Left hindlimb (tissue), 1 donor: ENCODE measurements at regions not wholly inside any gene's neighbourhood (a gene's known extent, or its start where the extent isn't known, plus 50 kb on each side); places are given as distances from the start of the nearest gene placed in this dataset.
"Not testable (repeated sequence)": the region's sequence is repeated elsewhere in the genome, so short reads cannot be mapped to it uniquely, and the experiment has no call there.

ENCODE experiments used
- DNase-seq: peaks from one replicate; pipeline ENCODE4 v3.0.0-alpha.2; 2018

DNA sequence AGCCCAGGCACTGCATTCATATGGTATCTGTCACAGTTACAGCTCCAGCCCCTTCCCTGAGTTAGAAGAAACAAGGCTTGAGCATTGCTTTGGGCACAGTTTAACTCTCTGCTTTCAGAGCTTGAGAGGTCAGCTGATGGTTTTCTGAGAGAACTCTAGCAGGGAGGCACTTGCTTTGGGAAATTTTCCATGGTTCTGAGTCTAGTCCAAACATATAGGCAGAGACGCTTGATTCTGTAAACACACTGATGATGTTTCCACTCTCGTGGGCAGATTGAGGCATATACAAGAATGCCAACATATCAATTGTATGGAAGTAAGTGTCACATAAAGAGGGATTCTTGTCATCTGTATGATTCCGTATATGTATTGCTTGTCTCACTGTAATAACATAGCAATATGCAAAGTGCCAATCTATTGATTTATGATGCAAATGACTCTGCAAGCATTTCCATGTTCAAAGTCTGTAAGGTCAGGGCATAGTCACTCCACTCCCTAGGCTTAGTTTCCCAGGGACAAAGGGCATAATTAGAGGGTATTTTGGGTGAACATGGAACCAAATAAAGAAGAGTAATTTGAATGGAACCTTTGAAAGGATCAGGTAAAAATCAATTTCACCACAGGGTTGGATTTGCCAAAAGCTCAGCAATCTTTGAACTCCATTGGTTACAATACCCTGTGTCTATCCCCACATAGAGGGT, 239.0 kb downstream of the INHBA start:
- no peak for DNase-seq

DNA sequence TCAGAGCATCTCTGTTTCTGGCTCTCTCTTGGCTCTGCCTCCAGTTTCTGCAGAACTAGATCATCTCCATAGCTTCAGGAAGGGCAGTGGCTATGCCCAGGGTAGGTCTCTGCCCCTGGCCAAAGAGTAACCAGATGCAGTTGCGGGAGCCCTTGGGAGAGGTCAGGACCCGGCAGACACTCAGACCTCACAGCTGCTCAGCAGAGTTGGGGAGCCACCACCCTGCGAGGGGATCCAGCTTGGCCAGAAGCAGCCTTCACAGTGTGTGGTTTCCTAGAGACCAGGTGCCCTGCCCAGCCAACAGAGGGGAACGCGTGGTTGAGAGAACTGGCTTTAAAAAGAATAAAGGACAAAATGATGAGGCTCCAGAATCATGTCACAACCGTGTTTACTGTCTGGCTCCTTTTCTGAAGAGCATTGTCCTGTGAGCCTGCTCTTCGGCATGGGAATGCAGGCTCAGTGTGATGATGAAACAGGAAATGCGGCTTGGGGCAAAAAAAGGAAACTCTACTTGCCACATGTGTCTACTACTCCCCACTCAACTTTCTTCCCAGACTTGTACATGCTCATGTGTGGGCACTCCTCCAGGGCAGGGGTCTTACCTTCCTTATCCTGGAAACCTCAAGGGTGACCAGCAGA, 243.1 kb downstream of the INHBA start:
- DNase-seq: no peak

DNA sequence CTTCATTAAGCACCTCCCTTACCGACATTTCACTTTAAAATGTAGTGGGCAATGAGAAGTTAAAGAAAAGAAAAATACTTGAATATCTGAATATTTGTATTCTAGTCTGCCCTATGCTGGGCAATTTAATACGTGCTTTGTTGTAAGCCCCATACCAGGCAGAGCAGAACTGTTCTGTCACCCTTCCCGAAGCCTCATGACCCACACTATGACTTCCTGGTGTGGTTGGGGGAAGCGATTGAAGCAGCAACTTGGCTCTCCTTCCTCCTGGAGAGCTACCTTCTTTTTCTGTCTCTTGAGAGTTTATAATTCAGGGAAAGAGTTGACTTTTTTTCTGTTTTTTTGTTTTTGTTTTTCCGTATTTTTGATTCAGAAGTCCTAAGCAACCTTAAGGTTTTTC, 243.7 kb downstream of the INHBA start:
- no peak for DNase-seq

DNA sequence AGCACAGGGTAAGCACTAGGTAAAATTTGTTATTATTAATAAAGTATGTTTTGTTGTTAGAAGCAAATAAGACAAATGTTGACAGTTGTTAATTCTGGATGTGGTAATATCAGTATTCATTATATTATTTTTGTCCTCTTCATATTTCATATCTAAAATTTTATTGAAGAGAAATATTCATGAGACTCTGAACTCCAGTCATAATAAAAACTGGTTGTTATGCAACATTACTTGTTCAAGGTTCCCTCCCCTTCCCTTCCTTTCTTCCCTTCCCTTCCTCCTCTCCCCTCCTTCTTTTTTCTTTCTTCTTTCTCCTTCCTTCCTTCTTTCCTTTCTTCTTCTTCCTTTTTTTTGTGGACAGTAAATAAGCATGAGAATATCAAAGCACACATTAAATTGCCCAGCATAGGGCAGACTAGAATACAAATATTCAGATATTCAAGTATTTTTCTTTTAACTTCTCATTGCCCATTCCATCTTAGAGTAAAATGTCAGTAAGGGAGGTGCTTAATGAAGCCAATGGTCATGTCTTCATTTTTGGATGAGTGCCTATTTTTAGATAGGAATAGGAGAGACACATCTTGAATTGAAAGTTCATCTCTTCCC, 245.0 kb downstream of the INHBA start:
- no peak for DNase-seq

DNA sequence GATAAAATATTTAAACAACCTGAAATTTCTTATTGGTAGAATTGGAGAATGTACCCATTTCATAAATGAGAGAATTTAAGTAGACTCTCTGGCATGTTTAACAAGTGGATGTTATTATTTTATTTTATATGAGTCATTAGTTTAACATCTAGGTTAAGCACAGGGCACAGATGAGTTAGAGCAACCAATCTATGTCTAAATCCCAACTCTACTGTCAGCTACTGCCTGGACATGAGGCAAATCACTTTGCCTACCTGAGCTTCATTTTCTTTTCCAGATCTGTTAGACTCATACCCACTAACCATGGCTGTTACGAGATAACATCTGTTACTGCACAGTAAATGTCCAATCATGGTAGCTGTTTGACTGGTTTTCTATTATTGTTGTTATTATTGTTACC, 251.1 kb downstream of the INHBA start:
- DNase-seq: no peak

DNA sequence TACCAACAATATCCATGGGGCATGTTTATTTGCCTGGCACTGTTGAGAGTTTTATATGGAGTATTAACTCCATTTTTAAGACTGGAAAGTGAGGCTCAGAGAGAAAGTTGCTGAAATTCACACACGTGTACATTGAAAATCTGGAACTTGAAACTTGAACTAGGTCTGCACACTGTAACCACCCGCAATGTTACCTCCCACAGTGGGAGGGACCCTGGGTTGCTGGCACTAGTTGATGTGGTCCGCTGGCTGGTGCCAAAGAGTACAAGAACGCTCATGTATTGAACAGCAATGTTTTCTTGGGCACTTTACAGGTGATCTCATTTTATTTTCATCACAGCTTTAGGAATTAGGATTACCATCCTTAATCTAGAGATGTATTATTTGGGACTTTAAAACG, 253.2 kb downstream of the INHBA start:
- no peak for DNase-seq

DNA sequence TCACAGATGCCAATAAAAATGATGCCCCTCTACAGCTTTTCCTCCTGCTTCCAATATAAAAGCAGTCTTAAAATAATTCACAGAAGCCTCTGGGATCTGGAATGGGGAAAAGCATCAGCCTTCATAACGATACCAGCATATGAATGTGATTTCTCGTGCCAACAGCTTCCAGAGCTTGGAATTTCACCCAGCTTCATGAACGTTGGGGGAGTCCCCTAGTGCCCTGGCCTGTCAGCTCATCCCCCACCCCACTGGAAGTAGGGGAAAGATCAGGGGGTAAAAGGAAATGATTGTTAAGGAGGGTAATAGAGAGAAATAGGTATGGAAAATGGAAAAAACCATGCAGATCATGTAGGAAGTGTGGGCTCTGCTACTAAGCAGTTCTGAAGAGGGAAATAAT, 253.6 kb downstream of the INHBA start:
- no peak for DNase-seq

DNA sequence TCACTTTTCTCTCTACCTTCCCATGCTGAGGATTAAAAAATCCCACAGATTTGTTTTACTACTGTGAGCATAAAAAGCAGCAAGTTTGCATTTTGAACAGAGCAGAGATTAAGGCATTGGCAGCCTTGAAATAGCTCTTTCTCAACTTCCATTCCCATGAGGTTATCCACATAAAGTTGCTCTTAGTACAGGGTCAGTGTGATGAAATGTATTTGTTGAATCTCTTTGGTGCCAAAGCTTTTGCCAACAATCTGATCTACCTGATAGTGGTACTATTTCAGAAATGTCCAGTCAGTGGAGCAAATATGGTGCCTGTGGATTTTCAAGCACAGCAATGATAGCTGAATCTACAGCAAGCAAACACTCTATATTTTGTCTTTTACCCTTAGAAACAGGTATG, 254.8 kb downstream of the INHBA start:
- no peak for DNase-seq

DNA sequence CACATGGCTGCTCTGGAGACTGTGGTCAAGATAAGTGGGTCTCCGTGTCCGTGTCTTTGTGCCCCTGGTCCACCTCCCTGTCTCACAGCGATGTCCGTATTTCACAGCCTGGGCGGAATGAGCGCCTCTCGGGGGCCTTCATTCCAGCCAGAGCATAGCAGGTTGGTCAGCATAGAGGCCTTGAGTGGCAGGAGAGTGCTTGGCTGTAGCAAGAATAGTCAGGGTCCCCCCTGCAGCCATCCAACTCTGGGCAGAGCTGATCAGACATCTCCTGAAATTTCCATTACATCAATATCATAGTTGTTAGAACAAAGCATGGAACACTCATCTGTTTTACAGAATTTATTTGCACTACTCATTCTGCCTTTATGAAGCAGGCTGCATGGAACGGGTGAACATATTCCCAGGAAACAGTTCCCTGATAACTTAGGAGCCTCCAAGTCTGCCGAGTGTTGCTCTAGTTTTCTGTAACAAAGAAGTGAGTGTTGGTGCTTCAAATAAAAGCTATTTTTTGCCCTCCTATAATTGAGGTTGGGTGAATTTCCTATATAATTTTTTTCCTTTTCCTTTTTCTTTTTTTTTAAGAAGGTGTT, 255.3 kb downstream of the INHBA start:
- DNase-seq: peak; percentile 29

DNA sequence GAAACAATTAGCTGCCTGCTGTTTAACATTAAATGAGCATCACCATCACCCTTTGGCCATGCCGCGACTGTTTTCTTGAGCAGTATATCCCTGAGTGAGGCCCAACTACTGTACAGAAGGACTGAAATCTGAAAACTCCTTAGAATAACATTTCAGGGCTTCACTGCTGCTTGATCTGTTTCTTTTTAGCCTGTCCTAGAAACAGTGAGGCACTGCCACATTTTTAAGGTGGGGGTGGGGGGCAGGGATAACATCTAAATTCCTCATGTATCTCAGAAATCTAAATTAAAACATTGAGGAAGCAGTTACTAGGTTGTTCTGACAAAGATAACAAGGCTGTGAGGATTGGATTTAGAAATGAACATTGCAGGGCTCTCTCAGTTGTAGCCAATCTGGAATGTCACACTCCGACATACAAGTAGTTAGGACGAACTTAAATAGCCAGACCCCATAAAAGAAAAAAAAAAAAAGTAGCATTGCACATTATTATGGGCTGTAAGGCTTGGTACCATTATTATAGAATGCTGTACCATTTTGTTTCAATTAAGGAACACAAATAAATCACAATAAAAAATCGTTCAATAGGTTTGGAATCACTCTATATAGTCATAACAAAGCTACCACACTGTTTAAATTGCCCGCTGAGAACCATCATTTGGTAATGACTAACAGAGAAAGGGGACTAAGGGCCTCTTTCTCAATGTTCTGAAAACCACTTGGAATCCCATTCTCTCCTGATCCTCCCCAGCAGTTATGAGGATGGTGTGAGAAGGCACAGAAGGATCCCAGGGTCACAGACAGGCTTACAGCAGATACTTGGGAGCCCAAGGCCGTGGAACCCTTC, 256.1 kb downstream of the INHBA start:
- DNase-seq: no peak

DNA sequence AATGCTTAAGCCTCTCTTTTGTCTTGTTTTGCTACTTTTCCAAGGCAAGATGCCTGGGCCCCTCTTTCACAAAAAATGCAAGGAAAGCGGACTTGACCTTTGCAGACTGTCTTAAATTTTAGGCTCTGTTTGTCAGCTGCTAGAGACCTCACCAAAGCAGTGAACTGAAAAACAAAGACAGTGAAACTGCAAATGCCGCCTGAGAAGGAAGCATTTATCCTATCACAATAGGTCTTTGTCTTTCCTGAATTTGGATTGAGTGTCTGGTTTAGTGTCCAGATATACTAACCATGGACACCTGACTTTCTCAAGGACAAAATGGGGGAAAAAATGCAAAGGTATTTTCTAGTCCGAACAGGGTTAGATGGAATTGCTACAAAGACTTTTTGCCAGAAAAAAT, 256.9 kb downstream of the INHBA start:
- no peak for DNase-seq

DNA sequence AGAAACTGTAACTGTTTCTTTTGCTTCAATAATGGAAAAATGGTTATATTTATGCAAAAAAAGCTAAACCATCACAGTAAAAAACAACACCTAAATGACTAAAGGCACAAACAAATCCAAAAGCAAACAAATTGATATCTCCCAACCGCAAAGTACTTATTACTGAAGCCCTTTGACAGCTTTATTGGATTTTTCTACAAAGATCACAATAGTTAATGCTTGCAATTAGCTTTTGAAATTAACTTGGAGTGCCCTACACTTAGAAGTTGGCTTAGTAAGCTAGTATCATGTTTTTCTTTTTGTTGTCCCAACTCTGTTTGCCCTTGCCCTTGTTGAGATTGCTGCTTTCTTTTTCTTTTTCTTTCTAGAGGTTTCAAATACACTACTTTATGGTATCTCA, 257.5 kb downstream of the INHBA start:
- no peak for DNase-seq

DNA sequence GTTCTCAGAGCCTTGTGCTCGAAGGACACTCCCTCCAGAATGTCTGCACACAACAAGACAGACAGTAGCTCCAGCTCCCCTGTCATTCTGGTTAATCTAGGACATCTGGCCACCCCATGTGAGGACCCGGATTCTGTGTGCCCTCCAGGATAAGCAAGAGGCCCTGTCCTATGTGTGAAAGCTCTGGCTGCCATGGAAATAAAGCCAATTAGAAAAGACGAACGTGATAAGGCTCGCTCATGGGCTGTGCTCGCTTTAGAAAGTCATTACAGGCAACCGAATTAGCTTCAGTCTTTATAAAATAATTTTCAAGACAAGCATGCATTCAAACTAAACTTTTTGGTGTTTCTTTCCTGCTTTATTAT, 263.4 kb downstream of the INHBA start:
- DNase-seq: no peak

DNA sequence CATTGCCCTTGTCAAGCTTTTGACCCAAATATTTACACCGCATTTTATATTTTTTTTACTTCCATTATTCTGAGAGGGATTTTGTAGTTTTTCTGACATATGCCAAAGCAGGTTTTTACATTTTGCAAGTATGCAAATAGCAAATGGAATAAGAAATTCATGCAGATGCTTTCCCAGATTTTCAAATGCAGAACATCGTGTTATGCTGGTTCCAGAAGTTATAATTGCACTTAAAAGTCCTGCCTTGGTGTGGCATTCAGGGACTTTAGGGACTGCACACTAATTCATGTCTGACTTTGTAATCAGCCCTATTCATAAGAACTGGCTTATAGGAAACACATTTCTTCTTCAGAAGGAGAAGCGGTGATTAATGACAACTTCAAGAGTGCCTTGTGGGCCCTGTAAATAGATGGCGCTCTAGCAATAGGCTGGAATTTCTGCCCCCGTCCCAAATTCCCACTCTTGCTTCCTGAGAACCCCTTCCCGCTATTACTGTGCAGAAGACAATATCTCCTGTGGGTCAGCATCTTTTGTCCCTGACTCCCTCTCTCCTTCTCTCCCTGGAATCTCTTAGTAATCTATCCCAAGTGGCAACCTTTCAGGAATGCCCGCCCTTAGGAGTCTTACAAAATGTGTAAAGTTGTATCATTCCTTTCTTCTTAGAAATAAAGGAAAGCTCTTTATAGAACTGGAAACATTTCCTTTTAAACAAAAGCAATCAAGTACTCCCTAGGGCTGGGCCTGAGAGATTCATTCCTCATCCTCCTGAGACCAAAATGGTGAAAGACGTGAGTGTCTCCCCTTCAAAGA, 264.0 kb downstream of the INHBA start:
- no peak for DNase-seq

DNA sequence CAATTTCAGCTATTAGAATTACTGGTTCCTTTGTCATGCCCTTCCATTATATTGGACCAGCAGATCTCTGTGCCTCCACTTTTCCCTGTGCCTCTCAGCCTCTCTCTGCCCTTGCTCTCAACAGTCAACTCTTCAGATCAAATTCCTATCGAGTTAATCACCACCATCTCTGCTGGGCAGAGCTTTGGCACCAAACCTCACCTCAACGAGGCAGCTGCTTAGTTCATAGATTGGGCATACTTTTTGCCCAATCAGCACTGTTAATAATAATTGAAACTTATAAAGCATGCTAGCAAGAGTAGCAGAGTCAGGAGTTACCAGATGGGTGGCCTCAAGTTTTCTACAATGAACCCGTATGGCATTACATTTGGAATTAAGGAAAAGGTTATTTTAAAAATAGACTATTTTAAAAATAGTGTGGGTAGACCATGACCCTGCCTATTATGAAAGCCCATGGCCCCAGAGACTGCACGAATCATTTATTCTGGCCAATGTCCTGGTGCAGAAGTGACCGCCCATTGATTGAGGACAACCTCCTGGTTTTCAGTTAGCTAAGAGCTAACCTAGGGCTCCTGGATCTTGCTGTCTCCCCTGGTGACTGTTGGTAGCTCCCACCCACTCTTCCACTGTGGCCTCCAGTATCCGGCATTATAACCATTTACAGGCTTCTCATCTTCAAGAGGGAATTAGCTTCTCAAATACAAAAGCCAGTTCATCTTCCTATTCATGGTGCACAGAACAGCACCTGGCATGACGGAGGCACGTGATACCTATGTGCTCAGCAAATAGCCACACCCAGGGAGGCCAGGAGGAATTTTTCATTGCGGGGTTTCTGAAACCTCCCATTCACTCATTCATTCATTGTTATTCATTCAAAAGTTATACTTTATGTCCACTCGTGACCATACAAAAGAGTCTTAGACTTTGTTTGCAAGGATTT, 265.4 kb downstream of the INHBA start:
- no peak for DNase-seq

DNA sequence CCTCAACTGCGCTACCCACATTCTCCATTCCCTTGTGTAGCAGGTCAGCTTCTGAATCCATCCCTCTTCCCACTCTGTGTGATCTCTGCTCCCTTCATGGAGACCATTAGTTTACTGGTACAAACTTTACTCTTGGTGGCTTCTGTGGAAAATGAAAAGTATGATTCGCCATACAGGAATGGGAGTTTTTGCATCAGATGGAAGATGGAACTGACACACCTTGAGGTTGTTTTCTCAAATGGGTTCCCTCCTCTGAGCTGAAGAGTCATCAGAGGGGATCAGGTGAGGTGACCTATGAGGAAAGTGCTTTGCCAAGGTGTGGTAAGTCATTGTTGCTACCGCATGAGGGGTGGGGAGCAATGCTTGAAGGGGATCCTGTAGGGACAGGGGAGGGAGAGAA, 266.8 kb downstream of the INHBA start:
- no peak for DNase-seq

DNA sequence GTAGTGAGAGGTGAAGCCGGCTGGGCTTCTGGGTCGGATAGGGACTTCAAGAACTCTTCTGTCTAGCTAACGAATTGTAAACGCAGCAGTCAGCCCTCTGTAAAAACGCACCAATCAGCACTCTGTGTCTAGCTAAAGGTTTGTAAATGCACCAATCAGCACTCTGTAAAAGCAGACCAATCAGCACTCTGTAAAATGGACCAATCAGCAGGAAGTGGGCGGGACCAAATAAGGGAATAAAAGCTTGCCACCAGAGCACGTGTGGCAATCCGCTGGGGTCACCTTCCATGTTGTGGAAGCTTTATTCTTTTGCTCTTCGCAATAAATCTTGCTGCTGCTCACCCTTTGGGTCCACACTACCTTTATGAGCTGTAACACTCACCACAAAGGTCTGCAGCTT, 267.9 kb downstream of the INHBA start:
- not testable (repeated sequence) for DNase-seq

DNA sequence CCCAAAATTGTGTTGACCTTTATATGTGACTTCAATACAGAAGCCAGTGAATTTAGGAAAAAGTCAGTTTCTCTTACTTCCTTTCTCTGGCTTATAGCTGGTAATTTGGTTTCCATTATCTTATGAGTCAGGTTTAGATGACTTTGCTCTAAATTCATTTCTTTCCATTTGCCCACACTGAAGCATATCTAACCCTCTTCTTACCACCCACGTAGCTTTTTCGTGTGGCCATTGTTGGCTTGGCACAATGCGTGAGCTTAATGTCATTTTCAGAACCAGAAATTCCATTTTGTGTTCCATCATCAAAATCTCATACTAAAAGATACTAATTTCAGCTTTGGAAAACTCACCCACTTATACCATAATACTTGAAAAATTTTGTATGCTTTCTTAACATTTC, 271.2 kb downstream of the INHBA start:
- no peak for DNase-seq

DNA sequence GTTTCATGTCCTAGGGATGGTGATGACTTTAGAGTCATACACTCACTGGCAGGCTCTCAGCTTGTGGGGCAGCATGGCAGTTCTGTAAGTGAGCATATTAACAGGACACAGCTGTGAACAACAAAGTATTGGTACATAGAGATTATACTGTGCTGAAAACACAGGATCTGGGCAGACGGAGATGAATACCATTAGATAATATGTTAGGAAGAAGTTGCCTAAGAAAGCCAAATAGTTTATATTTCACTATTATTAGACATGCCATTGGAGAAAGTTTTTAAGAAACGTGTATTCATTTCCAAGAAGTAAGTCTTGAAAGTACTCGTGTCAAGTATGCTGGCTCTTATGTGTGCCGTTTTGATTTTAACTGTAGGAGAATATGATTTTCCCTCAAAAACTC, 274.5 kb downstream of the INHBA start:
- no peak for DNase-seq

DNA sequence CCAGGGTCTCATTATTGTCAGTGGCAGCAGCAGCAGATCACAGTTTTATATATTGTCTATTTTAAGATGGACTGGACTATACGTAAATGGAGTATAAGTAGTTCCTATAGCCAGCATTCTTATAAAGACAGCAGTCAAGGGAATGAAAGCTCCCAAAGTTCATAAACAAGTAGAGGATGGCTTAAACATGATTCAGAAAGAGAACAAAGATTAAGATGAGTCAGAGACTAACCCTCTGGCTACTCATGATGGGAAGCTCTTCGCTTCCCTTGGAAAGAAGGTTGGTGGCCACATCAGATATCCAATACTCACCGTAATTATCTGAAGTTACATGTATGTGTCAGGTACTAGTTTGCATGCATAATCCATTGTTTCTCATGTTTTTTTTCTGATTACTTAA, 277.0 kb downstream of the INHBA start:
- no peak for DNase-seq

DNA sequence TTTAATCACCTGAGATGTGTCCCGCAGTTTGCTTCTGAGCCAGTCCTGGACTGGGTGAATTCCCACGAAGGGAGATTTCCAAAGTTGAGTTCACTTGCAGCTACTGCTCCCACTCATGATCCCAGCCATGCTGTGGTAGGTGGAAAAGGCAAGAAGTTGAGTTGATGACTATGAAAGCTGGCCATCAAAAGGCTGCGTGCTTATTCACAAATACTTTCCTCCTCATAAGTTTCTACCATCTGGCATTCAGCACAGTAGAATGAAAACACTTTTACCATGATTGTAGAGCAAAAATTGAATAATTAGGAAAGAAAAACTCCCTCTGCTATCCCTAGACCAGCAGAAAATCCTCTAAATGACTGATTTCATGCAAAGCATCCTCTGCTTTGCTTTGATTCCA, 281.8 kb downstream of the INHBA start:
- DNase-seq: no peak
